ENCODE measurements at regions not wholly inside any gene's neighbourhood (a gene's known extent, or its start where the extent isn't known, plus 50 kb on each side); places are given as distances from the start of the nearest gene placed in this dataset.

- no TSS peak for BruUV-seq (replicated peaks)
- H3K36me3 ChIP-seq (ENCODE audit: low read depth), result no peaks in the 10 kb centered on the region
- no peaks in the 10 kb centered on the region for H3K27me3 ChIP-seq (ENCODE audit: insufficient read depth, low read depth)
- no peaks in the 10 kb centered on the region for H4K20me1 ChIP-seq (ENCODE audit: insufficient read depth)
- ChIA-PET CTCF (no interaction called here), POLR2A (ENCODE audit: unreplicated experiment) (no interaction called here)
- no peak for DNase-seq
- H3F3A ChIP-seq (ENCODE audit: insufficient read depth, low read depth), result no peaks in the 10 kb centered on the region
- intact Hi-C loops (cut with micrococcal nuclease; ENCODE audit: unreplicated experiment), result no loop called here
- H3K9me3 ChIP-seq (ENCODE audit: insufficient read depth, low read depth), result no peaks in the 10 kb centered on the region
- no peaks in the 10 kb centered on the region for H3K4me1 ChIP-seq (replicated peaks; ENCODE audit: insufficient read depth)
- H3K4me3 ChIP-seq, result no peak overlapping the region
- TF ChIP-seq, protein P1, sequence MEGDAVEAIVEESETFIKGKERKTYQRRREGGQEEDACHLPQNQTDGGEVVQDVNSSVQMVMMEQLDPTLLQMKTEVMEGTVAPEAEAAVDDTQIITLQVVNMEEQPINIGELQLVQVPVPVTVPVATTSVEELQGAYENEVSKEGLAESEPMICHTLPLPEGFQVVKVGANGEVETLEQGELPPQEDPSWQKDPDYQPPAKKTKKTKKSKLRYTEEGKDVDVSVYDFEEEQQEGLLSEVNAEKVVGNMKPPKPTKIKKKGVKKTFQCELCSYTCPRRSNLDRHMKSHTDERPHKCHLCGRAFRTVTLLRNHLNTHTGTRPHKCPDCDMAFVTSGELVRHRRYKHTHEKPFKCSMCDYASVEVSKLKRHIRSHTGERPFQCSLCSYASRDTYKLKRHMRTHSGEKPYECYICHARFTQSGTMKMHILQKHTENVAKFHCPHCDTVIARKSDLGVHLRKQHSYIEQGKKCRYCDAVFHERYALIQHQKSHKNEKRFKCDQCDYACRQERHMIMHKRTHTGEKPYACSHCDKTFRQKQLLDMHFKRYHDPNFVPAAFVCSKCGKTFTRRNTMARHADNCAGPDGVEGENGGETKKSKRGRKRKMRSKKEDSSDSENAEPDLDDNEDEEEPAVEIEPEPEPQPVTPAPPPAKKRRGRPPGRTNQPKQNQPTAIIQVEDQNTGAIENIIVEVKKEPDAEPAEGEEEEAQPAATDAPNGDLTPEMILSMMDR (conservative IDR thresholded peaks at IDR 0.05), result no peak
- no peak for TF ChIP-seq EZH2 (IDR thresholded peaks at IDR 0.05; ENCODE audit: low read depth)
- no peak overlapping the region for H3K4me2 ChIP-seq
- H3K79me2 ChIP-seq (ENCODE audit: low read depth), result no peaks in the 10 kb centered on the region
- no peaks in the 10 kb centered on the region for H3K9me2 ChIP-seq (ENCODE audit: insufficient read depth)
- H2AFZ ChIP-seq, result no peak overlapping the region
- H3K27ac ChIP-seq, result no peak overlapping the region
These were observed 84.0 kb upstream of the TDRD3 start for GRCh38 chr13:60312851-60313505.

DNA sequence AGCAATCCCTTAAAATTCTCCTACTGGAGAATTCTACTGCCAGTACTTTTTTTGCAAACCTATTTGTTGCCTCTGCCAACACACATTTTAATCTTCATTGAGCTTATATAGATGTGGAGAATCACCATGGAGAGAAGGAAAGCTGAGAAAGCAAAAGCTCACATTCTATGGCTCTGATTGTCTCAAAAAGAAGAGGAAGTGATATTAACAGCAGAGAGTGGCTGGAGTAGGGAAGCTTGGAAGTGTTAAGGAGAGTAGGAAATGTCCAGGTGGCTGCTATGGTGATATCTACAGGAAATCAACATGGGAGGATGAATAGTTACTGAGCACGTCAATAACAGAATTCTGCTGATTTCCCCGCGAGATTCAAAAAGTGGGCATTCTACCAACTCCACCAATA is 78.8 kb upstream of the TDRD3 start:
- BruUV-seq (replicated peaks), result no TSS peak
- intact Hi-C loops (cut with micrococcal nuclease; ENCODE audit: unreplicated experiment), result no loop called here
- TF ChIP-seq EZH2 (IDR thresholded peaks at IDR 0.05; ENCODE audit: low read depth), result no peak
- TF ChIP-seq, protein P1 (conservative IDR thresholded peaks at IDR 0.05), result no peak
- Histone ChIP-seq H3K9me3 (ENCODE audit: insufficient read depth, low read depth) (no peaks in the 10 kb centered on the region), H3K79me2 (ENCODE audit: low read depth) (no peaks in the 10 kb centered on the region), H3K4me3 (no peak overlapping the region), H3K36me3 (ENCODE audit: low read depth) (no peaks in the 10 kb centered on the region), H4K20me1 (ENCODE audit: insufficient read depth) (no peaks in the 10 kb centered on the region), H3K27ac (no peak overlapping the region), H3K27me3 (ENCODE audit: insufficient read depth, low read depth) (no peaks in the 10 kb centered on the region), H3K4me2 (no peak overlapping the region), H3K4me1 (replicated peaks; ENCODE audit: insufficient read depth) (no peaks in the 10 kb centered on the region), H3F3A (ENCODE audit: insufficient read depth, low read depth) (no peaks in the 10 kb centered on the region), H3K9me2 (ENCODE audit: insufficient read depth) (no peaks in the 10 kb centered on the region), H2AFZ (no peak overlapping the region)
- POLR2A ChIA-PET (ENCODE audit: unreplicated experiment), result no interaction called here
- no peak for DNase-seq
- CTCF ChIA-PET, result no interaction called here

DNA sequence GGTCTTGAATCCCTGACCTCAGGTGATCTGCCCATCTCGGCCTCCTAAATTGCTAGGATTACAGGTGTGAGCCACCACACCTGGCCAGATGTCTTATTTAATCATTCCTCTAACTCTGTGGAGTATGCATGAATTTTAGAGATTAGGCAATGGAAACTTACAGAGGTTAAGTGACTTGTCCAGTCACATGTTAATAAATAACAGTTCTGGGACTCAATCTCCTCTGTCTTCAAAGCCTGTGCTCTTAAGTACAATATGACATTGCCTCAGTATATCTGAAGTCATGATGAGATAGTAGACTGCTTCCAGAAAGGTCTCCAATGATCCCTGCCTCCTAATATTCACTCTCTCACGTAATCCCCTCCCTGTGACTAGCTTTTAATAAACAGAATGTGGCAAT is 72.9 kb upstream of the TDRD3 start:
- H3K27ac ChIP-seq, result no peak overlapping the region
- H3F3A ChIP-seq (ENCODE audit: insufficient read depth, low read depth), result no peaks in the 10 kb centered on the region
- TF ChIP-seq EZH2 (IDR thresholded peaks at IDR 0.05; ENCODE audit: low read depth), result no peak
- TF ChIP-seq, protein P1 (conservative IDR thresholded peaks at IDR 0.05), result no peak
- no peak overlapping the region for H3K4me2 ChIP-seq
- H3K27me3 ChIP-seq (ENCODE audit: insufficient read depth, low read depth), result no peaks in the 10 kb centered on the region
- H3K79me2 ChIP-seq (ENCODE audit: low read depth), result no peaks in the 10 kb centered on the region
- H4K20me1 ChIP-seq (ENCODE audit: insufficient read depth), result no peaks in the 10 kb centered on the region
- POLR2A ChIA-PET (ENCODE audit: unreplicated experiment), result no interaction called here
- intact Hi-C loops (cut with micrococcal nuclease; ENCODE audit: unreplicated experiment), result no loop called here
- H3K4me1 ChIP-seq (replicated peaks; ENCODE audit: insufficient read depth), result no peaks in the 10 kb centered on the region
- no peak overlapping the region for H2AFZ ChIP-seq
- CTCF ChIA-PET, result no interaction called here
- no peaks in the 10 kb centered on the region for H3K9me3 ChIP-seq (ENCODE audit: insufficient read depth, low read depth)
- no TSS peak for BruUV-seq (replicated peaks)
- H3K36me3 ChIP-seq (ENCODE audit: low read depth), result no peaks in the 10 kb centered on the region
- H3K9me2 ChIP-seq (ENCODE audit: insufficient read depth), result no peaks in the 10 kb centered on the region
- H3K4me3 ChIP-seq, result no peak overlapping the region
- DNase-seq, result no peak

All from PC-9 (cell line).